ENCODE measurements at regions not wholly inside any gene's neighbourhood (a gene's known extent, or its start where the extent isn't known, plus 50 kb on each side); places are given as distances from the start of the nearest gene placed in this dataset.
A peak's percentile ranks its signal among the peaks of the same experiment; 100 is the strongest.
"Not testable (repeated sequence)": the region's sequence is repeated elsewhere in the genome, so short reads cannot be mapped to it uniquely, and the experiment has no call there.

GRCh38 chr10:3570131-3570729 lies 214.8 kb downstream of the KLF6 start:
- DNase-seq: no peak

- no peak for DNase-seq
These were observed 216.0 kb downstream of the KLF6 start for GRCh38 chr10:3568983-3569382.

- no peak for DNase-seq
These were observed 216.6 kb downstream of the KLF6 start for GRCh38 chr10:3568392-3568791.

GRCh38 chr10:3567291-3567963 lies 217.6 kb downstream of the KLF6 start:
- DNase-seq: no peak

- no peak for DNase-seq
These were observed 218.4 kb downstream of the KLF6 start for GRCh38 chr10:3566627-3567026.

- no peak for DNase-seq
These were observed 220.5 kb downstream of the KLF6 start for GRCh38 chr10:3564346-3565002.

- DNase-seq: no peak
These were observed 221.7 kb downstream of the KLF6 start for GRCh38 chr10:3563298-3563697.

GRCh38 chr10:3560628-3561027 lies 224.4 kb downstream of the KLF6 start:
- not testable (repeated sequence) for DNase-seq

- no peak for DNase-seq
These were observed 225.5 kb downstream of the KLF6 start for GRCh38 chr10:3559527-3559926.

GRCh38 chr10:3559011-3559410 lies 226.0 kb downstream of the KLF6 start:
- DNase-seq: no peak

- peak; percentile 35 for DNase-seq
These were observed 228.6 kb downstream of the KLF6 start for GRCh38 chr10:3556191-3557017.

- DNase-seq: no peak
These were observed 230.9 kb downstream of the KLF6 start for GRCh38 chr10:3554121-3554522.

- DNase-seq: no peak
These were observed 232.7 kb downstream of the KLF6 start for GRCh38 chr10:3552281-3552680.

GRCh38 chr10:3551761-3552160 lies 233.2 kb downstream of the KLF6 start:
- DNase-seq: no peak

- DNase-seq: no peak
These were observed 235.9 kb downstream of the KLF6 start for GRCh38 chr10:3549118-3549517.

- DNase-seq: no peak
These were observed 236.3 kb downstream of the KLF6 start for GRCh38 chr10:3548702-3549101.

- DNase-seq: no peak
These were observed 236.9 kb downstream of the KLF6 start for GRCh38 chr10:3548076-3548475.

GRCh38 chr10:3544561-3544960 lies 240.4 kb downstream of the KLF6 start:
- DNase-seq: no peak

GRCh38 chr10:3542185-3542611 lies 242.8 kb downstream of the KLF6 start:
- DNase-seq: peak; percentile 12

- DNase-seq: no peak
These were observed 245.2 kb downstream of the KLF6 start for GRCh38 chr10:3539696-3540383.

GRCh38 chr10:3538656-3539531 lies 246.1 kb downstream of the KLF6 start:
- DNase-seq: no peak

- no peak for DNase-seq
These were observed 246.7 kb downstream of the KLF6 start for GRCh38 chr10:3538291-3538655.
